T-helper 17 cell (primary cell): ENCODE measurements at regions not wholly inside any gene's neighbourhood (a gene's known extent, or its start where the extent isn't known, plus 50 kb on each side); places are given as distances from the start of the nearest gene placed in this dataset.
"Not testable (repeated sequence)": the region's sequence is repeated elsewhere in the genome, so short reads cannot be mapped to it uniquely, and the experiment has no call there.

Source experiments
- ATAC-seq: fragments of 150-1000 bp; cut with Tn5 transposase; 2 replicates; pipeline ENCODE4 v1.10.0; 2021; ENCODE audit warnings: mild to moderate bottlenecking, moderate library complexity
- DNase-seq, 3 donors: peaks; one replicate each; pipeline versions ENCODE4 v3.0.0 to v3.0.0-alpha.2; 2020 to 2021
- H3K9me3 ChIP-seq: one replicate; pipeline ENCODE4 v1.7.0; 2013; ENCODE audit warnings: low read length, mild to moderate bottlenecking; ENCODE audit not compliant: control insufficient read depth, poor library complexity, severe bottlenecking
- H3K27ac Mint-ChIP-seq: one replicate; pipeline ENCODE4 v1.8.0; 2022; ENCODE audit warnings: mild to moderate bottlenecking, moderate library complexity, mixed read lengths
- H3K27me3 Mint-ChIP-seq: one replicate; pipeline ENCODE4 v1.8.0; 2022; ENCODE audit warnings: mixed read lengths
- H3K36me3 Mint-ChIP-seq: one replicate; pipeline ENCODE4 v1.8.0; 2022; ENCODE audit warnings: low read depth, mixed read lengths
- H3K4me1 Mint-ChIP-seq: one replicate; pipeline ENCODE4 v1.8.0; 2022; ENCODE audit warnings: mild to moderate bottlenecking, mixed read lengths
- H3K4me3 Mint-ChIP-seq: one replicate; pipeline ENCODE4 v1.8.0; 2022; ENCODE audit warnings: mild to moderate bottlenecking, moderate library complexity, mixed read lengths

DNA sequence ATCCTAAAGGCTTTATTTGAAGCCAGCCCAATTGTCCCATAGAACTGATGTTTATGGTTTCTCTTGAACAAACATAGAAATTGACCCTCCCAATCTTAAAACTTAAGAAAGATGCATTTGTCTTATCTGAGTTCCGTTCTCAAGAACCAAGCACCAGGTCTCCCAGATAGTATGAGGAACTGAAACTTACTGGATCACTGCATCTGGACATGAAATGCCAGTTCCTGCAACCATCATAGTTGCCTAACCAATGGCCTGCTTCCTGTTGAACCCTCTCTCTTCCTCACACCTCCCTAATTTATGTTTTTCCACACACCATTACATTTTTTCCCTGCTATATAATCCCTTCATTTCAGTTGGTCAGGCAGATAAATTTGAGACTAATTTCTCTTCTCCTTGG, 478.9 kb downstream of the HTR1A start:
- DNase-seq (no peak), ATAC-seq (no peak)
- no peak overlapping the region for H3K27ac Mint-ChIP-seq
- H3K27me3 Mint-ChIP-seq, result no peaks in the 10 kb centered on the region
- no peaks in the 10 kb centered on the region for H3K9me3 ChIP-seq
- no peaks in the 10 kb centered on the region for H3K36me3 Mint-ChIP-seq
- no peak overlapping the region for H3K4me3 Mint-ChIP-seq
- H3K4me1 Mint-ChIP-seq, result no peaks in the 10 kb centered on the region

GRCh38 chr5:63473335-63473967, 488.8 kb downstream of the HTR1A start:
- Mint-ChIP-seq H3K4me1 (no peaks in the 10 kb centered on the region), H3K27me3 (no peaks in the 10 kb centered on the region), H3K4me3 (no peak overlapping the region), H3K36me3 (no peaks in the 10 kb centered on the region), H3K27ac (no peak overlapping the region)
- H3K9me3 ChIP-seq, result no peaks in the 10 kb centered on the region
- no peak for ATAC-seq
- DNase-seq, result no peak

- Mint-ChIP-seq H3K4me3 (no peak overlapping the region), H3K4me1 (no peaks in the 10 kb centered on the region), H3K36me3 (no peaks in the 10 kb centered on the region), H3K27me3 (no peaks in the 10 kb centered on the region), H3K27ac (no peak overlapping the region)
- ATAC-seq (no peak), DNase-seq (no peak)
- H3K9me3 ChIP-seq, result no peaks in the 10 kb centered on the region
Observed at GRCh38 chr5:63456279-63456678, 506.0 kb downstream of the HTR1A start.

DNA sequence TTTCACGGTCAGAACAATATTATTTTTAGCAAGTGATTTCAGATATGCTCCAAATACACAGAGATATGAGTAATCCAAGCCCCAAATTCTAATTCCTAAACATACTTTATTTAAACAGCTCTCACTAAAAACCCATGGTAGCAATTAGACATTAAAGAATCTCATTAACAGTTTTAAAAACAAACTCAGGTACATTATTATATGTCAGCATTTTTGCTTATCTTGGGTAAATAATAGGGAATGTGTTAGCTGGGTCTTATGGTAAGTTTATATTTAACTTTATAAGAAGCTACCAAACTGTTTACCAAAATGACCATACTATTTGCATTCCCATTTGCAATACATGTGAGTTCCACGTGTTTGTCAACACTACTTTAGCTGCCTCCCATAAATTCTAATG, 511.1 kb downstream of the HTR1A start:
- no peak overlapping the region for H3K4me3 Mint-ChIP-seq
- ATAC-seq (no peak), DNase-seq (no peak)
- H3K36me3 Mint-ChIP-seq, result no peaks in the 10 kb centered on the region
- no peaks in the 10 kb centered on the region for H3K4me1 Mint-ChIP-seq
- H3K27me3 Mint-ChIP-seq, result no peaks in the 10 kb centered on the region
- no peak overlapping the region for H3K27ac Mint-ChIP-seq
- H3K9me3 ChIP-seq, result no peaks in the 10 kb centered on the region

- ATAC-seq (no peak), DNase-seq (no peak)
- H3K27me3 Mint-ChIP-seq, result no peaks in the 10 kb centered on the region
- no peak overlapping the region for H3K4me3 Mint-ChIP-seq
- no peaks in the 10 kb centered on the region for H3K4me1 Mint-ChIP-seq
- no peaks in the 10 kb centered on the region for H3K9me3 ChIP-seq
- H3K27ac Mint-ChIP-seq, result no peak overlapping the region
- no peaks in the 10 kb centered on the region for H3K36me3 Mint-ChIP-seq
Observed at GRCh38 chr5:63439537-63439936, 522.7 kb downstream of the HTR1A start.

DNA sequence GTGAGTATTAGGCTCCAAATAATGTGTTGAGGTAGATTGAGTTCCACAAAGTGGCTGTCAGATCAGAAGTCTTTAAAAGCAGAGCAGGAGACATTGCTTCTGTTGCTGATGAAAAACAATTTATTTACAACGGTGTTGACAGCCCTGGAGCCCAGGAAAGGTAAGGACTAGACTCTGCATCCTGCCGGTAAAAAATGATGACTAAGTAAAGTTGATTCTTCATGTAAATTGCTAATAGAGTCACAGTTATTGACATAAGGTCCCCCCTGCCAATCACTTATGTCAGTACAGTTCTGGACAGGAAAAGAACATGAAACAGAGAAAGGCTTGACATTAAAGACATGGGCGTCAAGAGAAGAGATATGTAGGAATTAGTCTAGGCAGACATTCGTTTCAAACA, 552.5 kb downstream of the HTR1A start:
- Mint-ChIP-seq H3K4me3 (no peak overlapping the region), H3K36me3 (no peaks in the 10 kb centered on the region), H3K27me3 (no peaks in the 10 kb centered on the region), H3K27ac (no peak overlapping the region), H3K4me1 (no peaks in the 10 kb centered on the region)
- no peaks in the 10 kb centered on the region for H3K9me3 ChIP-seq
- ATAC-seq, result no peak
- DNase-seq, result no peak

- H3K27ac Mint-ChIP-seq, result no peak overlapping the region
- ATAC-seq (no peak), DNase-seq (no peak)
- H3K36me3 Mint-ChIP-seq, result no peaks in the 10 kb centered on the region
- no peaks in the 10 kb centered on the region for H3K27me3 Mint-ChIP-seq
- H3K4me3 Mint-ChIP-seq, result no peak overlapping the region
- H3K9me3 ChIP-seq, result no peaks in the 10 kb centered on the region
- no peaks in the 10 kb centered on the region for H3K4me1 Mint-ChIP-seq
Observed at GRCh38 chr5:63408984-63409383, 553.3 kb downstream of the HTR1A start.

- Mint-ChIP-seq H3K4me1 (no peaks in the 10 kb centered on the region), H3K27ac (no peak overlapping the region), H3K36me3 (no peaks in the 10 kb centered on the region), H3K27me3 (no peaks in the 10 kb centered on the region), H3K4me3 (no peak overlapping the region)
- ATAC-seq (no peak), DNase-seq (no peak)
- H3K9me3 ChIP-seq, result no peaks in the 10 kb centered on the region
Observed at GRCh38 chr5:63401436-63402046, 560.7 kb downstream of the HTR1A start.

DNA sequence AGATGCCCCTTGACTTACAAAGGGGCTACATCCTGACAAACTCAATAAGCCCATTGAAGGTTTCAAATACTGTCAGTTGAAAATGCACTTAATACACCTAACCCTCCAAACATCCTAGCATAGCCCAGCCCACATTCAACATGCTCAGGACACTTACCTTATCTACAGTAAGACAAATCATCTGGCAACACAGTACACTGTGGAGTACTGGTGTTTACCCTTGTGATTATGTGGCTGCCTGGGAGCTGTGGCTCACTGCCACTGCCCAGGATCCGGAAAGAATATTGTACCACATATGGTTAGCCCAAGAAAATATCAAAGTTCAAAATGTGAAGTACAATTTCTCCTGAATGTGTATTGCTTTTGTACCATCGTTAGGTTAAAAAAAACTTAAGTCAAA, 562.2 kb downstream of the HTR1A start:
- H3K27ac Mint-ChIP-seq, result no peak overlapping the region

GRCh38 chr5:63398346-63398745, 563.9 kb downstream of the HTR1A start:
- no peaks in the 10 kb centered on the region for H3K9me3 ChIP-seq
- ATAC-seq, result no peak
- no peak for DNase-seq
- Mint-ChIP-seq H3K36me3 (no peaks in the 10 kb centered on the region), H3K27me3 (no peaks in the 10 kb centered on the region), H3K4me1 (no peaks in the 10 kb centered on the region), H3K27ac (no peak overlapping the region), H3K4me3 (no peak overlapping the region)

More for the DNA sequence above, 562.2 kb downstream of the HTR1A start:
- H3K4me1 Mint-ChIP-seq, result no peaks in the 10 kb centered on the region
- no peaks in the 10 kb centered on the region for H3K36me3 Mint-ChIP-seq
- no peak overlapping the region for H3K4me3 Mint-ChIP-seq
- H3K27me3 Mint-ChIP-seq, result no peaks in the 10 kb centered on the region
- no peak for DNase-seq
- no peak for ATAC-seq
- no peaks in the 10 kb centered on the region for H3K9me3 ChIP-seq

DNA sequence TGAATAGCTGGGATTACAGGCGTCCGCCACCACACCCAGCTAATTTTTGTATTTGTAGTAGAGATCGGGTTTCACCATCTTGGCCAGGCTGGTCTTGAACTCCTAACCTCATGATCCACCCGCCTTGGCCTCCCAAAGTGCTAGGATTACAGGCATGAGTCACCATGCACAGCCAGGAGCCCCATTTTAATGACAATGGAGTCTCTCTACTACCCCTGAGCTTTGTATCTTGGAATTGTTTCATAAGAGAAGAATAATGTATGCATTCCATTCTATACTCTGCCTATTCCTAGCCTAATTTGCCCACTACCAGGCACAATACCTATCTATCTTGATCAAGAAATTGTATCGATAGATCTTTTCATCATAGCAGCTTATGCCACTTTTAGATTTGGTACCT, 574.1 kb downstream of the HTR1A start:
- H3K9me3 ChIP-seq, ATAC-seq, H3K27ac Mint-ChIP-seq, H3K4me3 Mint-ChIP-seq, H3K4me1 Mint-ChIP-seq, H3K36me3 Mint-ChIP-seq, H3K27me3 Mint-ChIP-seq, DNase-seq: not testable (repeated sequence)

DNA sequence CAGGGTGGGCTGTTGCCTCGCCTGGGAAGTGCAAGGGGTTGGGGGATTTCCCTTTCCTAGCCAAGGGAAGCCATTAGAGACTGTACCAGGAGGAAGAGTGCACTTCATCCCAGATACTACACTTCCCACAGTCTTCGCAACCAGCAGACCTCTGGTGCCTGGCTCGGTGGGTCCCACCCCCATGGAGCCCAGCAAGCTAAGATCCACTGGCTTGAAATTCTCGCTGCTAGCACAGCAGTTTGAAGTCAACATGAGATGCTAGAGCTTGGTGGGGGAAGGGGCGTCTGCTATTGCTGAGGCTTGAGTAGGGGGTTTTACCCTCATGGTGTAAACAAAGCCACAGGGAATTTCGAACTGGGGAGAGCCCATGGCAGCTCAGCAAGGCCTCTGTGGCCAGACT, 586.4 kb downstream of the HTR1A start:
- H3K9me3 ChIP-seq, result no peaks in the 10 kb centered on the region
- Mint-ChIP-seq H3K27me3 (no peaks in the 10 kb centered on the region), H3K4me3 (no peak overlapping the region), H3K36me3 (no peaks in the 10 kb centered on the region), H3K27ac (no peak overlapping the region), H3K4me1 (no peaks in the 10 kb centered on the region)
- ATAC-seq (no peak), DNase-seq (no peak)

- H3K9me3 ChIP-seq, result no peaks in the 10 kb centered on the region
- Mint-ChIP-seq H3K27me3 (no peaks in the 10 kb centered on the region), H3K4me3 (no peak overlapping the region), H3K4me1 (no peaks in the 10 kb centered on the region), H3K36me3 (no peaks in the 10 kb centered on the region), H3K27ac (no peak overlapping the region)
- DNase-seq (no peak), ATAC-seq (no peak)
Observed at GRCh38 chr5:63374085-63374484, 588.2 kb downstream of the HTR1A start.

DNA sequence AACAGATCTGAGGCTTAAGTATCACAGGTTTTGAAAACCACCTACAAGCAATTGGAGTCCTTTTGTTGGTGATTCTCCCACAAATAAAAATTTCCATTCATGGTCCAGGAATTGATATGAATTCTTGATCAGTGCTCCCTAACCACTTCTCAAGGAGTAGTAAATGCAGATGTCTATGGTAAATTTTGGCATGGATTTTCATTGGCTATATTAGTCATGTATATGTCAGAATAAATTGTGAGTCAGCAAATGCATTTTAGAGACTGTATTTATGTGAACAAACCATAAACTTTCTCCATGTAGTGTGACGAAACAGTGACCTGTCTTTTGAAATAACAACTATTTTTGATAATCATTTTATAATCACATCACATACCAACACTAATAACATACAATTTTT, 611.1 kb downstream of the HTR1A start:
- ATAC-seq (no peak), DNase-seq (no peak)
- Mint-ChIP-seq H3K27me3 (no peaks in the 10 kb centered on the region), H3K4me1 (no peaks in the 10 kb centered on the region), H3K4me3 (no peak overlapping the region), H3K36me3 (no peaks in the 10 kb centered on the region), H3K27ac (no peak overlapping the region)
- H3K9me3 ChIP-seq, result no peaks in the 10 kb centered on the region
